ENCODE measurements at regions not wholly inside any gene's neighbourhood (a gene's known extent, or its start where the extent isn't known, plus 50 kb on each side); places are given as distances from the start of the nearest gene placed in this dataset.
"Not testable (repeated sequence)": the region's sequence is repeated elsewhere in the genome, so short reads cannot be mapped to it uniquely, and the experiment has no call there.

DNA sequence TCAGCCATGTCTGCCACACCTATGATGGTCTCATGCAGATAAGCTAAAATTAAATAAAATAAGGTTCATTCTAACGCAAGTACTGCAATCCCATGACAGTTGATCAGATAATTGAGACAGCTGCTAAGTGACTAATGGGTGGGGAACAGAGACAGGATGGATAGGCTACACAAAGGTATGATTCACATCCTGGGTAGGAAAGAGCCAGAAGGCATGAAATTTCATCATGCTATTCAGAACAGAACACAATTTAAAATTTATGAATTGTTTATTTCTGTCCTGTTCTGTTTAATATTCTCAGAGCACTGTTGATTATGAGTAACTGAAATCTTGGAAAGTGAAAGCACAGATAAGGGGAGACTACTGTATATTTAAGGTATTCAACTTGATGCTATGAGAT lies 381.8 kb upstream of the SORCS1 start:
- no peak for DNase-seq (ENCODE audit: low read depth in 3 of 3)

- DNase-seq (ENCODE audit: low read depth in 3 of 3): no peak
Measured at GRCh38 chr10:107545717-107546116, 381.2 kb upstream of the SORCS1 start.

DNA sequence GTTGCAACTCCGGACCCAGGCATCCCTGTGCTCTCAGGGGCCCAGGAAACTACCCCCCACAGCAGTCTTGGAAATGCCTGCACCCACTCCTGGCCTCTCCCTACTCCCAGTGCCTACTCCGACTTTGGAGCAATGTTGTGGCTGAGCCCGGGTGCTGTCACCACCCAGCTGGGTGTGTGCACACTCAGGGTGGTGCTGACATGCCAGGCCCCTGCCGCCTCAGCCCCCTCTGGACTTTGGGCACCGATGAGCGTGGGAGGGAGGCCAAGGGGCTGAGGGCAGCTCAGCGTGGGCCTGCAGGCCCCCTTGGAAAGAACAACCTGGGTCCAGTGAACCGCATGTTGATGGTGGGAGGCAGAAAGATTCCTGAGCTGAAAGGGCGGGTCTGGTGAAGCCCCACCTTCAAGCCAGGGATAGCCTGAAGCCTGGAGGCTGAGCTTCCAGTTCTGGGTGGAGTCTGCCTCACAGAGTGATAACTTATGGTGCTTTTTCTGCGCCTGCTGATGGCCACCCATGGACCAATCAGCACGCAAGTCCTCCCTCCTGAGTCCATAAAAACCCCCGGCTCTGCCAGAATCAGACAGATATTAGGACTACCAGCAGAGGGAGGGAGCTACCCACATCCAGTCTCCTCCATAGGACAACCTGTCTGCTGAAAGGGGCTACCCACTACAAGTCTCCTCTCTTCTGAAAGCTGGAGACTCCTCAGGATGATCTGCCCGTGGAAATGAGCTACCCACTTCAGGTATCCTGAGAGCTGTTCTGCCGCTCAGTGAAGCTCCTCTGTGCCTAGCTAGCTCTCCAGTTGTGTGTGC lies 380.4 kb upstream of the SORCS1 start:
- DNase-seq (ENCODE audit: low read depth in 3 of 3): no peak

GRCh38 chr10:107542607-107543006 lies 378.1 kb upstream of the SORCS1 start:
- no peak for DNase-seq (ENCODE audit: low read depth in 3 of 3)

DNA sequence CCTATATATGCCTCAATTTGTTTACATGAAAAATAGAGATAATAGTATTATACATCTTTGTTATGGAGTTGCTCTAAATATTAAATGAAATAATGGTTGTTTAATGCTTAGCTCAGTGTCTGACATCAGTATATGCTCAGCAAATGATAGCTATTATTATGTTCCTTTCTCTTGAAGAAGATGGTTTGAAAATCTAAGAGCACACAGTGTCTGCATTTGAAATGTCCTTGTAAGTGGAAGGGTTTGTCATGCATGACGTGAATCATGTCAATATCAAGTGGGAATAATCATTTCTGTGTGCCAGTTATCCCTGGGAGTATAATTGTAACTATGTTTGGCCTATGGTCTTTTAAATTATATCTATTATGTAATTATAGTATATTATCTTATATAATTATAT lies 377.5 kb upstream of the SORCS1 start:
- no peak for DNase-seq (ENCODE audit: low read depth in 3 of 3)

- no peak for DNase-seq (ENCODE audit: low read depth in 3 of 3)
Measured at GRCh38 chr10:107540981-107541380, 376.5 kb upstream of the SORCS1 start.

DNA sequence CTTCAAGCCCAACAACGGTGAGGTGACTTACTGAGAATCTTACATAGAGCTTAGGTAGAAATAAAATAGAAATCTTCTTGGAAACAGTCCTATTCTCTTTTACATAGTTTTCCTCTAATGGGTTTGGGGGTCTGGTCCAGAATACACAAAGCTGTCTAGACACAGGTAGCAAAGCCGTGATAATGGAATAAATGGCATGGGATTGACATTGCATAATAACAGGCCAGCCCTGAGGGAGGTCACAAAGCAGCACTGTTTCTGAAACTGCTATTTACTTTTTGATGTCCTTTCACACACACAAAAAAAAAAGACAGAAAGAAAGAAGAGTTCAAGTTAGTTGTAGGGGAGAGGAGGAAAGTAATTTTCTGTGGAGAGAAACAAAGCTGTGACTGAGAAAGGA lies 364.8 kb upstream of the SORCS1 start:
- DNase-seq (ENCODE audit: low read depth in 3 of 3): no peak

GRCh38 chr10:107520348-107520747 lies 355.8 kb upstream of the SORCS1 start:
- no peak for DNase-seq (ENCODE audit: low read depth in 3 of 3)

DNA sequence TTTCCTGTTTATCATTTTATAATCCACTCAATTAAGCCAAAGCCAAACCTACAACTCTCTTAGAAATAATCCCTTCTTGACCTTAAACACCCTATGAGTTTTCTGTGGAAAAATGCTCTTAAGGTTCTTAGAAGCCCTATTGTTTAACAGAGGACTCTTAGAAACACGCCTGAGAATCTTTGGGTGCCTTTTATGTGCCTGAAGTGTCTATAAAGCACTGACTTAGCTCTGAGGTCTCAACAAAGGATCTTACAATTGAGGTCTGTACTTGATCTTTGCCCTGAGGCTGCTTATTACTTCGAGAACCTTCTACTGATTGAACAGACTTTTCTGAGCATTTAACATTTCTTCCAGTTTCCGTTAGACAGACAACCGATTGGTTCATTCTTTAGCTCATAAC lies 353.3 kb upstream of the SORCS1 start:
- DNase-seq (ENCODE audit: low read depth in 3 of 3): no peak

- DNase-seq (ENCODE audit: low read depth in 3 of 3): no peak
Measured at GRCh38 chr10:107516349-107516748, 351.8 kb upstream of the SORCS1 start.

DNA sequence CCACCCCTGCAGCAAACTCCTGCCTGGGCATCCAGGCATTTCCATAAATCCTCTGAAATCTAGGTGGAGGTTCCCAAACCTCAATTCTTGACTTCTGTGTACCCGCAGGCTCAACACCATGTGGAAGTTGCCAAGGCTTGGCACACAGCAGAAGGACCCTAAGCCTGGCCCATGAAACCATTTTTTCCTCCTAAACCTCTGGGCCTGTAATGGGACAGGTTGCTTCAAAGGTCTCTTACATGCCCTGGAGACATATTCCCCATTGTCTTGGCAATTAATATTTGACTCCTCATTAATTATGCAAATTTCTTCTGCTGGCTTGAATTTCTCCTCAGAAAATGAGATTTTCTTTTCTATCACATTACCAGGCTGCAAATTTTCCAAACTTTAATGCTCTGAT lies 339.5 kb upstream of the SORCS1 start:
- DNase-seq (ENCODE audit: low read depth in 3 of 3): not testable (repeated sequence)

- no peak for DNase-seq (ENCODE audit: low read depth in 3 of 3)
Measured at GRCh38 chr10:107502229-107502985, 337.9 kb upstream of the SORCS1 start.

DNA sequence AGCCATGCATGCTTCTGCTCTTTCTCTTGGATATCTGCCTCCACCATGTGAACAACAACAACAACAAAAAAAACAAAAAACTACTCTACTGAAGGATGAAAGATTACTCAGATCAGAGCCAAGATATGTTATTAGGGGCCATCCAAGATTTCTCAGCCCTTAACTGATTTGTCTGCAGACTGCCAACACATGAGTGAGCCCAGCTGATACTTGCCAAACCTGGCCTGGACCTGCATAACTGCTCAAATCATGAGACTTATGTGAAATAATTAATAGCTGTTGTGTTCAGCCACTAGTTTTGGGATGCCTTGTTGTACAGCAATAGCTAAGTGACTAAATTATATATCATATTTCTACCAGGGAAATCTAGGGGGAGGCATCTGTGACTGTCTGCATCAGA lies 334.5 kb upstream of the SORCS1 start:
- no peak for DNase-seq (ENCODE audit: low read depth in 3 of 3)

GRCh38 chr10:107497024-107497423 lies 332.5 kb upstream of the SORCS1 start:
- DNase-seq (ENCODE audit: low read depth in 3 of 3): no peak

DNA sequence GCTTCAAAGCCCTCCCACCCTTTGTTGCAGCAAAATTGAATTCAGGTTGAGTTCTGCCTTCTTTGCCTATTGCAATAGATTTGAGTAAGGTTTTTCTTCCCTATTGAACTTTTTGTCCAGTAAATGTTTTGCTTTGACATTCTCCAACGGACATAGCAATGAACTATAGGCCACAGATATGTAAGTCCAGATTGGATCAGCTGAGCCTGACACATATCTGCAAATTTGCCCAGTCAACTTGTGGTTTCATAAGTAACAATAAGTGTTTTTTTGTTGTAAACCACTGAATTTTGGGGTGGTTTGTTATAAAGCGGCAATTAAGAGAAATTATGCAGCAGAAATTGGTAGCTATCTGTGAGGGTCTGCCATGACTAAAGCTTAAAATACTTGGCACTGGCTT lies 332.1 kb upstream of the SORCS1 start:
- no peak for DNase-seq (ENCODE audit: low read depth in 3 of 3)

DNA sequence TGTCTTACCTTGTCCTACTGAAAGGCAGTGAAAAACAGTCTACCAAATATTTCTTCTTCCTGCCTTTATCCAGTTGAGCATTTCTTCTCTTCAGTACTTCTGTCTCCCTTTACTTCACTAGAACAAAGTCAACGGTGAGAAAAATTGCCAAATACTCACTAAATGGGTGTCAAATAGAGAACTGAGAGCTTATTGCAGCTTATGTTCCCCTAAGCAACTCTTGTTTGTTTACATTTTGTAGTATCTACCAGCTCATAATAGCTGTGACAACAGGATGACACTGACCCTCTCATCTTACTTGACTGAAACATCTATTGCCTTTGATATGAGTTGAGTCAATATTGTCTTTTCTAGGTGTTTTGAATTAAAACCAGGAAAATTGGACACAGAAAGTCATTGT lies 327.9 kb upstream of the SORCS1 start:
- no peak for DNase-seq (ENCODE audit: low read depth in 3 of 3)

DNA sequence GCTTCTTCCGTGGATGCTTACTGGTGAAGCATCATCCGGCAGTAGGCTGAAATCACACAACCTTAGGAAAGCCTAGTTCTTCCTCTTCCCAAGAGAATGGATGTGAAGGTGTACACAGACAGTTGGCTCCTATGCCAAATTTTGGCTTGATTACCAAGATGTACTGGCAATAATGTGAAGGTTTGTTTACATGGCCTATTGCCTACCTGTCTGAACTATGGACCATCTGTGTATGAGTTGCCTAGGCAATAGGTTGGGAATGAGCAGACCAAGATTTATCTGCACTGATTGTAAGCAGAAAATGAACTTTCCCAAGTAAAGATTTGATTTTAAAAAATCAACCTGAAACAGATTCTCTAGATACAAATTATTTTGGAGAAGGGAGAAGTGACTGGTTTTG lies 325.9 kb upstream of the SORCS1 start:
- no peak for DNase-seq (ENCODE audit: low read depth in 3 of 3)

DNA sequence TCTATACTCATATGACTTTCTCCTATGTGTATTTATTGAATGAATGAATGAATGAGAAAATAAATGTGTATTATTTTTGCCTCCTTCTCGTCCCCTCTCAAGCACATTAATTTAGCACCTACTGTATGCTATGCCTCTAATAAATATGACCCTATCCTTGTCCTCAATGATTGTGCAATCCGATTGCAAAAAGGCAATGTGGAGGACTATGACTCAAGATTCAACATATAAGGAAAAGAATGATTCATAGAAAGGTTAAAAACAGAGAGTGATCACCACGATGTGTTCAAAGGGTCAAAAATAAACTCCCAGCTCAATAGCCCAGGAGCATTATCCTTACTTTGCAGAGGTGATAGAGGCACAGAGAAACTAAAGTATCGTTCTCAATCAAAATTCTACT lies 322.8 kb upstream of the SORCS1 start:
- no peak for DNase-seq (ENCODE audit: low read depth in 3 of 3)

DNA sequence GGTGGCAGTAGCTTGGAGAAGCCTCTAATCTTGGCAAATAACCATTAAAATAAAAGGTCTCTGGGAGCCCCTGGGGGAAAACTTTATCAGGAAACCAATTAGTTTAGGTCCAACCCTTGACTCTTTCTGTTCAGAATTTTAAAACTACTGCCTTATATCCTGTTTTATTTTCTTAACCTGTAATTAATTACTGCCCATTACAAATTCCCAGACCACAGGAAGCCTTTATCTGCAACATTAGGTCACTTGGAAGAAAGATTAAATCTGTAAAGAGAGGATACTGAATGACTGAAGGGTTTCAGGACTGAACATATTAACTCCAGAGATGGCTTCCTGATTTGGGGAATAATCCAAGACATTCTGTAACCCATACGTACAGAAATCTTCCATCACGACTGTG lies 320.5 kb upstream of the SORCS1 start:
- DNase-seq (ENCODE audit: low read depth in 3 of 3): no peak

DNA sequence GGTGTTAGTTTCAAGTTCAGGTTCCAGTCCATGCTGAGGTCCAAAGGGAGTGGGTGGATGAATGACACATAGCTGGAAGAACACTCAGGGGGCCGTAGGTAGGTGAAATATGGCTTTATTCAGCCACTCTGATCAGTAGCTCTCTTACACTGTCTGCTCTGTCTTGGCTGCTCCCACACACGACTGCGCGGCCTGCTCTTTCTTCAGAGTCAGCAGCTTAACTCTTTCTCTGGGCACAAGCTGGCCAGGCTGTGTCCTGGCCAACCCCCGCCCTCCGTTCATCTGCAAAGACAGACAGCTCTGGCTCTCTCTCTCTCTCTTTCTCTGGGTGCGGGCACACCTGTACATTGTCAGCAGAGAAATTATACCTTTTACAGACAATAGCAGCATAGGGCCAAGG lies 317.4 kb upstream of the SORCS1 start:
- DNase-seq (ENCODE audit: low read depth in 3 of 3): no peak

DNA sequence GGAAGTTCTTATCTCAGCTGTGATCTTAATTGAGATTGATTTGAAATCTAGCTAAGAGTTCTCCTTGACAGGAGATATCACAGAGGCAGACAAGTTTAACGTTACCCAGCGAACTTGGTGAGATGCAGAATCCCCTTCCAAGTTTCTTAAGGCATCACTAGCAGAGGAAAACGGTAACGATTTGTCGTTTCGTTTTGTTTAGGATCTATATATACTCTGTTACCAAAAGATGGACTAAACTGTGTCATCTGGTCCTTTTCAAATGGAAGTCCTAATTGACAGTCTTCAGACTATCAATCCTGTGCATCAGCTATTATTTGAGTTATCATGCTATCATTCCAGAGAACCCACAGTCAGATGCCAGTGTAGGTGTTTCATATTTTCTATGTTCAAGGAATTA lies 316.7 kb upstream of the SORCS1 start:
- DNase-seq (ENCODE audit: low read depth in 3 of 3): no peak

DNA sequence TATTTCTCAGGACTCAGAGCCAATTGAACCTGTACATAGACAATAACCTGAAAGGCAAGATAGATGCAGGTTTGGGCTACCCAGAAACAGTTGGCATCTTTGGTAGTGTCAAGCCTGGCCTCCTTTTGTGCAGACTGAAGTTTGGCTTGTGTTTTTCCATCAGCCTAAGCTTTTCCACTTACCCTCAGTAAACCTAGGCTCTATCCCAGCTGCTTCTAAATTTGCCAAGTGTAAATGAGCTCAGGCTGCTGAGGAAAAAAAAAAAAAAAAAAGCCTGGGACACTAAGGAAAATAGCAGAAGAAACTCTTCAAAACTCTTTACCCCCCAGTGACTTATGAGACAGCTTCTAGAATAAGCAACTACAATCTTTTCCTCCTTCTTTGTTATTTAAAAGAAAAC lies 316.3 kb upstream of the SORCS1 start:
- no peak for DNase-seq (ENCODE audit: low read depth in 3 of 3)

GRCh38 chr10:107477266-107477665 lies 312.8 kb upstream of the SORCS1 start:
- no peak for DNase-seq (ENCODE audit: low read depth in 3 of 3)
